KMS-11 (cell line): ENCODE measurements at regions not wholly inside any gene's neighbourhood (a gene's known extent, or its start where the extent isn't known, plus 50 kb on each side); places are given as distances from the start of the nearest gene placed in this dataset.

Experiments used
- H2AFZ ChIP-seq: fragments of 200-600 bp; sonication (generic); 2 replicates; pipeline ENCODE4 v1.6.1; 2016; ENCODE audit warnings: antibody characterized with exemption, mixed run types, low read depth
- H3K27ac ChIP-seq: fragments of 200-600 bp; sonication (generic); 2 replicates; pipeline ENCODE4 v1.6.1; 2016; ENCODE audit warnings: mild to moderate bottlenecking, mixed run types
- H3K27me3 ChIP-seq: fragments of 200-600 bp; sonication (generic); 2 replicates; pipeline ENCODE4 v1.6.1; 2017; ENCODE audit warnings: mild to moderate bottlenecking, low read depth, mixed run types, moderate library complexity; ENCODE audit not compliant: insufficient read depth
- H3K36me3 ChIP-seq: fragments of 200-600 bp; sonication (generic); 2 replicates; pipeline ENCODE4 v1.6.1; 2017; ENCODE audit warnings: mild to moderate bottlenecking, mixed run types; ENCODE audit not compliant: insufficient read depth
- H3K4me1 ChIP-seq: fragments of 200-600 bp; sonication (generic); 2 replicates; pipeline ENCODE4 v1.6.1; 2016; ENCODE audit warnings: mild to moderate bottlenecking, low read depth, mixed run types; ENCODE audit not compliant: poor library complexity, severe bottlenecking
- H3K4me2 ChIP-seq: fragments of 200-600 bp; sonication (generic); 2 replicates; pipeline ENCODE4 v1.7.0; 2016; ENCODE audit warnings: mild to moderate bottlenecking, mixed run types
- H3K4me3 ChIP-seq: fragments of 200-600 bp; sonication (generic); IDR thresholded peaks from 2 replicates; pipeline ENCODE4 v1.6.1; 2017; ENCODE audit warnings: low read depth, low read length, mixed read lengths; ENCODE audit not compliant: insufficient read depth
- H3K79me2 ChIP-seq: fragments of 200-600 bp; sonication (generic); 2 replicates; pipeline ENCODE4 v1.6.1; 2016; ENCODE audit warnings: low read depth, mixed run types; ENCODE audit not compliant: insufficient read depth
- H3K9ac ChIP-seq: fragments of 200-600 bp; sonication (generic); 2 replicates; pipeline ENCODE4 v1.6.1; 2016; ENCODE audit warnings: mild to moderate bottlenecking, mixed run types
- H4K20me1 ChIP-seq: fragments of 200-600 bp; sonication (generic); 2 replicates; pipeline ENCODE4 v1.6.1; 2016; ENCODE audit warnings: mild to moderate bottlenecking, mixed run types; ENCODE audit not compliant: insufficient read depth
- CTCF ChIP-seq: fragments of 200-600 bp; sonication (generic); conservative IDR thresholded peaks from 2 replicates; pipeline ENCODE4 v1.6.1; 2017; ENCODE audit warnings: low read depth, mild to moderate bottlenecking, antibody characterized with exemption, low read length, moderate library complexity, mixed read lengths

- Histone ChIP-seq H3K4me2 (no peak overlapping the region), H3K4me1 (no peaks in the 10 kb centered on the region), H3K27me3 (no peaks in the 10 kb centered on the region), H3K79me2 (no peaks in the 10 kb centered on the region), H3K27ac (no peak overlapping the region), H2AFZ (no peak overlapping the region), H4K20me1 (no peaks in the 10 kb centered on the region), H3K36me3 (no peaks in the 10 kb centered on the region), H3K9ac (no peak overlapping the region), H3K4me3 (no peak overlapping the region)
- no peak for TF ChIP-seq CTCF
These were observed 218.1 kb upstream of the SIX2 start for GRCh38 chr2:45227347-45227746.

GRCh38 chr2:45224993-45225380 lies 215.7 kb upstream of the SIX2 start:
- Histone ChIP-seq H3K4me1 (no peaks in the 10 kb centered on the region), H3K4me3 (no peak overlapping the region), H3K4me2 (no peak overlapping the region), H4K20me1 (no peaks in the 10 kb centered on the region), H3K36me3 (no peaks in the 10 kb centered on the region), H2AFZ (no peak overlapping the region), H3K79me2 (no peaks in the 10 kb centered on the region), H3K27ac (no peak overlapping the region), H3K27me3 (no peaks in the 10 kb centered on the region), H3K9ac (no peak overlapping the region)
- no peak for TF ChIP-seq CTCF

- no peak overlapping the region for H3K4me2 ChIP-seq
These were observed 215.2 kb upstream of the SIX2 start for GRCh38 chr2:45224321-45224992.

GRCh38 chr2:45223531-45223930 lies 214.3 kb upstream of the SIX2 start:
- Histone ChIP-seq H3K27ac (no peak overlapping the region), H3K27me3 (no peaks in the 10 kb centered on the region), H3K9ac (no peak overlapping the region), H3K4me3 (no peak overlapping the region), H4K20me1 (no peaks in the 10 kb centered on the region), H3K4me2 (no peak overlapping the region), H2AFZ (no peak overlapping the region), H3K4me1 (no peaks in the 10 kb centered on the region), H3K36me3 (no peaks in the 10 kb centered on the region), H3K79me2 (no peaks in the 10 kb centered on the region)
- no peak for TF ChIP-seq CTCF

More at GRCh38 chr2:45224321-45224992, 215.2 kb upstream of the SIX2 start:
- Histone ChIP-seq H3K4me3 (no peak overlapping the region), H3K36me3 (no peaks in the 10 kb centered on the region), H3K9ac (no peak overlapping the region), H3K79me2 (no peaks in the 10 kb centered on the region), H3K27me3 (no peaks in the 10 kb centered on the region), H3K4me1 (no peaks in the 10 kb centered on the region), H3K27ac (no peak overlapping the region), H4K20me1 (no peaks in the 10 kb centered on the region), H2AFZ (no peak overlapping the region)
- TF ChIP-seq CTCF = no peak
